Uterus (tissue), 3 donors: ENCODE measurements at regions not wholly inside any gene's neighbourhood (a gene's known extent, or its start where the extent isn't known, plus 50 kb on each side); places are given as distances from the start of the nearest gene placed in this dataset.

ENCODE experiments used
- DNase-seq, 2 donors: peaks; one replicate each; pipeline ENCODE4 v3.0.0-alpha.2; 2019 to 2020
- H3K27ac ChIP-seq, 2 donors: fragments of 200-600 bp; sonication (generic); 1 replicate in 1 of 2; 2 replicates in 1 of 2; pipeline ENCODE4 v1.5.1; 2016 to 2018
- H3K27me3 ChIP-seq, 2 donors: fragments of 200-600 bp; sonication (generic); one replicate each; pipeline ENCODE4 v1.5.1; 2018 to 2019; ENCODE audit warnings: control low read depth in 1 of 2
- H3K36me3 ChIP-seq, 2 donors: fragments of 200-600 bp; sonication (generic); one replicate each; pipeline ENCODE4 v1.5.1; 2019; ENCODE audit warnings: control low read depth in 1 of 2
- H3K4me1 ChIP-seq, 2 donors: fragments of 200-600 bp; sonication (generic); one replicate each; pipeline ENCODE4 v1.5.1; 2018 to 2019; ENCODE audit warnings: control low read depth in 1 of 2
- H3K4me3 ChIP-seq, 2 donors: fragments of 200-600 bp; sonication (generic); 1 replicate in 1 of 2; 2 replicates in 1 of 2; pipeline ENCODE4 v1.5.1; 2018 to 2019; ENCODE audit warnings: mild to moderate bottlenecking in 1 of 2
- H3K9me3 ChIP-seq, 2 donors: fragments of 200-600 bp; sonication (generic); one replicate each; pipeline ENCODE4 v1.5.1; 2019; ENCODE audit warnings: control low read depth in 1 of 2
- CTCF ChIP-seq, 4 experiments: fragments of 200-600 bp in 2 of 4; fragments of 450-650 bp in 2 of 4; sonication (generic) in 2 of 4; IDR thresholded peaks; one replicate each; pipeline ENCODE4 v1.5.1; 2016 to 2019; ENCODE audit warnings: antibody characterized with exemption in 4 of 4, mild to moderate bottlenecking in 2 of 4, moderate library complexity in 1 of 4
- POLR2A ChIP-seq, 2 donors: fragments of 450-650 bp; IDR thresholded peaks; one replicate each; pipeline ENCODE4 v1.6.1; 2016; ENCODE audit warnings: antibody characterized with exemption in 2 of 2, mild to moderate bottlenecking in 1 of 2, moderate library complexity in 1 of 2
- intact Hi-C: fragments of 100-400 bp; cut with DNase I; formaldehyde crosslinking; loops from one replicate; pipeline ENCODE4 v1.15.1; 2023; ENCODE audit warnings: low total_unique reads
- donor health status: DM: yes; HTN: yes; CAD: no.

DNA sequence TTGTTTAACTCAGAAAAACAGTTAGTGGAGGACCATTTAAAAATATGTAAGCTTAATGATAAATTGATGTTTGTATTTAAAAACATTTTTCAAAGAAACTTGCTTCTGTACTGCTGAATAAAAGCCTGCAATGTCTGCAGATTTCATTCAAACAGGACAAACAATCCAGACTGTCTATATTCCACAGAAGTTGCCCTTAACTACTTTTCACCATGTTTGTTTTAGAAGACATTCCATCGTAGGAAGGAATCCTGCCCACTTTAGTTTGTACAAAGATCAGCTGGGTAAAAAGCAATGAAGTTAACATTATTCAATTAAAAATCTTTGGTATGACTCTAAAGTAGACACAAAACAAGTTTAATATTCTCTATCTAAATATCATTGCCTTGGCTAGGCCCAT lies 195.7 kb upstream of the CCNH start:
- no peaks in the 10 kb centered on the region for H3K36me3 ChIP-seq
- no peaks in the 10 kb centered on the region for H3K27me3 ChIP-seq
- DNase-seq = no peak
- no peak overlapping the region for H3K27ac ChIP-seq
- no peak for TF ChIP-seq CTCF (IDR thresholded peaks at IDR 0.05)
- no peak for TF ChIP-seq POLR2A (IDR thresholded peaks at IDR 0.05)
- no peaks in the 10 kb centered on the region for H3K4me1 ChIP-seq
- no peaks in the 10 kb centered on the region for H3K9me3 ChIP-seq
- intact Hi-C loops = no loop called here
- no peak overlapping the region for H3K4me3 ChIP-seq

- TF ChIP-seq POLR2A (IDR thresholded peaks at IDR 0.05) (no peak), CTCF (IDR thresholded peaks at IDR 0.05) (no peak)
- Histone ChIP-seq H3K4me1 (no peaks in the 10 kb centered on the region), H3K27me3 (no peaks in the 10 kb centered on the region), H3K9me3 (no peaks in the 10 kb centered on the region), H3K4me3 (no peak overlapping the region), H3K27ac (no peak overlapping the region), H3K36me3 (no peaks in the 10 kb centered on the region)
- DNase-seq = no peak
- intact Hi-C loops = no loop called here
Measured at GRCh38 chr5:87605663-87606062, 192.9 kb upstream of the CCNH start.

DNA sequence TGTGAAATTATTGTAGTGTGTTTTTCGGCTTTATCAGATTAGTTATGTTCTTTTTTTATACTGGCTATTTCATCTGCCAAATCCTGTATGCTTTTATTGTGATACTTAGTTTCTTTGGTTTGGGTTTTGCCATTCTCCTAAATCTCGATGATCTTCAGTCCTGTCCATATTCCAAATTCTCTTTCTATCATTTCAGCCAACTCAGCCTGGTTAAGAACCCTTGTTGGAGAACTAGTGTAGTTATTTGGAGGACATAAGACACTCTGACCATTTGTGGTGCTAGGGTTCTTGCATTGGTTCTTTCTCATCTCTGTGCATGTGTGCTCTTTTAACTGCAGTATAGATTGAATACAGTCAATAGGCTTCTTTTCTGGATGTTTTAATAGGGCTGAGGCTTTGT lies 187.0 kb upstream of the CCNH start:
- TF ChIP-seq CTCF (IDR thresholded peaks at IDR 0.05) (no peak), POLR2A (IDR thresholded peaks at IDR 0.05) (no peak)
- Histone ChIP-seq H3K27ac (no peak overlapping the region), H3K36me3 (no peaks in the 10 kb centered on the region), H3K27me3 (no peaks in the 10 kb centered on the region), H3K4me3 (no peak overlapping the region), H3K4me1 (no peaks in the 10 kb centered on the region), H3K9me3 (no peaks in the 10 kb centered on the region)
- intact Hi-C loops = no loop called here
- no peak for DNase-seq

DNA sequence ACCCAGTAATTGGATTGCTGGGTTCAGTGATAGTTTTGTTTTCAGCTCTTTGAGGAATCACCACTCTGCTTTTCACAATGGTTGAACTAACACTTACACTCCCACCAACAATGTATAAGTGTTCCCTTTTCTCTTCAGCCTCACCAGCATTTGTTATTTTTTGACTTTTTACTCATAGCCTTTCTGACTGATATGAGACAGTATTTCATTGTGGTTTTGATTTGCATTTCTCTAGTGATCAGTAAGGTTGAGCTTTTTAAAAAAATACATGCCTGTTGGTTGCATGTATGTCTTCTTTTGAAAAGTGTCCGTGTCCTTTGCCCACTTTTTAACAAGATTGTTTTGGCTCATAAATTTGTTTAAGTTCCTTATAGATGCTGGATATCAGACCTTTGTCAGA lies 185.7 kb upstream of the CCNH start:
- intact Hi-C loops = no loop called here
- Histone ChIP-seq H3K27ac (no peak overlapping the region), H3K4me3 (no peak overlapping the region), H3K27me3 (no peaks in the 10 kb centered on the region), H3K36me3 (no peaks in the 10 kb centered on the region), H3K9me3 (no peaks in the 10 kb centered on the region), H3K4me1 (no peaks in the 10 kb centered on the region)
- TF ChIP-seq POLR2A (IDR thresholded peaks at IDR 0.05) (no peak), CTCF (IDR thresholded peaks at IDR 0.05) (no peak)
- no peak for DNase-seq

- DNase-seq = no peak
- H3K36me3 ChIP-seq = no peaks in the 10 kb centered on the region
- TF ChIP-seq CTCF (IDR thresholded peaks at IDR 0.05) (no peak), POLR2A (IDR thresholded peaks at IDR 0.05) (no peak)
- intact Hi-C loops = no loop called here
- no peaks in the 10 kb centered on the region for H3K27me3 ChIP-seq
- no peak overlapping the region for H3K4me3 ChIP-seq
- H3K27ac ChIP-seq = no peak overlapping the region
- H3K4me1 ChIP-seq = no peaks in the 10 kb centered on the region
- no peaks in the 10 kb centered on the region for H3K9me3 ChIP-seq
Measured at GRCh38 chr5:87594566-87594965, 181.8 kb upstream of the CCNH start.
